HG03025 (cell line): ENCODE measurements at regions not wholly inside any gene's neighbourhood (a gene's known extent, or its start where the extent isn't known, plus 50 kb on each side); places are given as distances from the start of the nearest gene placed in this dataset.

Experiments used
- ATAC-seq: cut with Tn5 transposase; IDR thresholded peaks from one replicate; pipeline ENCODE4 v1.9.1; 2021; ENCODE audit warnings: mild to moderate bottlenecking, moderate library complexity; ENCODE audit not compliant: unreplicated experiment, low FRiP score

- no peak for ATAC-seq
Measured at GRCh38 chr13:34571716-34572115, 370.4 kb upstream of the NBEA start.

- no peak for ATAC-seq
Measured at GRCh38 chr13:34577051-34577450, 365.0 kb upstream of the NBEA start.

DNA sequence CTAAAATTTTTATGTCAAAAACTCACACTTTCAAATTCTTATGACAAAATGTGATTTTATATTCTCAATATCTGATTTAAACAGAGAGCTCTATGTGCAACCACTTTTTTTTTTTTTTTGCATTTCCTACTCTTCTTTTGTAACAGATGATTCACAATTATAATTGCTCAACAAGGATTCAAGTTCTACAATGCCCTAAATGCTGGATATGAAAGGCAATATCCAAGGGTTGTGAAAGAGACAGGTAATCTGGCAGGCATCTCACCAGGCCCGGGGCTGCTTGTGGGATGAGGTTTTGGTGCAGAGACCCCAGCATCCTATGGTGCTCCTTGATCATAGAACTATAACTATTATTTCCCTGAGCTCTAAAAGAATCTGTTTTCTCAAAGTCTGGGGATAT is 363.6 kb upstream of the NBEA start:
- no peak for ATAC-seq

DNA sequence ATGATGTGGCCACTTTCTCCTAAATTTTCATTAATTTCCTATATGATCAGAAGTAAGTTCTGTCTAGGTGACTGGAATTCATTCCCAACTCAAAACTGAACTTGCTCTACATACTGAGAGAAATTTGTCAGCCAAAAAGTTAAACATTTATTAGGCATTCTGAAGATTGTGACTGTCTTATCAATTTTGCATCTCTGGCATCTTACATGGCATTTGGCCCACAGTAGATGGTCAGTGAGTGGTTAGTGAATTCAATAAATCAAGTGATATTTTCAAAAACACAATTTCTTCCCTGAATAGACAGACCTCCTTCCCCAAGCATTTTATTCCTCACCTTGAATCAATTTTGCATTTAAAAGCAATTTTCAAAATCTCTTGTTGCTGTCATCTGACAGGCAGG is 363.2 kb upstream of the NBEA start:
- no peak for ATAC-seq

DNA sequence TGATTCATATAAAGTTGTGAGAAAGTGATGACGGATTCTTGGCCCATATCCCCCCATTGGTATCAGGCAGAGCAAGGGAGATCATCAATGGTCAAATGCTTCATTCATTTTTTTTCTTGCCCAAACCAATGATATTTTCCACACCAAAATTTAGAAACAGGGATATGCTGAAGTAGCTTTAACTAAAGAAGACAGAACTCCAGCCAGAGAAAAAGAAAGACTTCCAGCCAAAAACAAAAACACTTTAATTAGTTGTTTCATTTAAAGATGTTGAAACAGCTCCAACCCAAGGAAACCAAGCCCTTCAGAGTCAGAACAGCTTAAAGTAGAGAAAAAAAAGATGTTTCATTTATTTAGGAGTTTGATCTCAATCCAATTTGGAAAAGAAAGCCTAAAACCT is 358.9 kb upstream of the NBEA start:
- ATAC-seq: no peak

DNA sequence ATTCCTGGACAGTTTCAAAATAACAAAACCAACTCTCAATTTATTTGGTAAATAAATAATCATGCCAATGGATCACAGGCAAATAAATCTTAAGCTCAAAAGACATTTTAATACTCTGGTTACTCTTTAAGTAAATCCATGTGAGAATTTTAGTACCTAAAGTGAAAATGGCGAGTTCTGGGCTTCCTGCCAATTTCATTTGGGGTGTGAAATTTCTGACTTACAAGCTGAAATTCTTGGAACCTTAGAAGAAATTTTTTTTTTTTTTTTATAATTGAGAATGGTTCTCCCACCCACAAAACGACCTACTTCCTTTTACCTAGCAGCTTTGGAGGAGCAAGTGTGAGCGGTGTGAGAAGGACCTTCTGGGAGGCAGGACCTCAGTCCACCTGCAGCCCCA is 354.5 kb upstream of the NBEA start:
- no peak for ATAC-seq

DNA sequence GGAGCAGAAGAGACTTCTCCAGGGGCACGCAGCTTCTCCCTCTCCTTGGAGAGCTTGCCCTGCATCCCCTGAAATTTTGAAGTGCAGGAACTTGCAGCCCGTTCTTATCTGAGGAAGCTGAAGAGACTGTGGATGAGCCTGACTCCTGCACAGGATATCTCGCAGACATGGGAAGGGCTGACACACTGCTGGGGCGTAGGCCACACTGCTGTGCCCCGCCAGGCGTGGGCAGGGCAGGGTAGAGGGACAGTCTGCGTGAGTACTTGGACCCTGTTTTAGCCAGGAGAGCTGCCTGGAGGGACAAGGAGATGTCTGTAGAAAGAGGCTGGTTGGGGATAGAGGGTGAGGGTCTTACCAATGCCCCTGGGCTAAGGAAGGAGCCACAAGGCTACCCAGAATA is 353.7 kb upstream of the NBEA start:
- no peak for ATAC-seq

- ATAC-seq: no peak
Measured at GRCh38 chr13:34589581-34589980, 352.5 kb upstream of the NBEA start.

DNA sequence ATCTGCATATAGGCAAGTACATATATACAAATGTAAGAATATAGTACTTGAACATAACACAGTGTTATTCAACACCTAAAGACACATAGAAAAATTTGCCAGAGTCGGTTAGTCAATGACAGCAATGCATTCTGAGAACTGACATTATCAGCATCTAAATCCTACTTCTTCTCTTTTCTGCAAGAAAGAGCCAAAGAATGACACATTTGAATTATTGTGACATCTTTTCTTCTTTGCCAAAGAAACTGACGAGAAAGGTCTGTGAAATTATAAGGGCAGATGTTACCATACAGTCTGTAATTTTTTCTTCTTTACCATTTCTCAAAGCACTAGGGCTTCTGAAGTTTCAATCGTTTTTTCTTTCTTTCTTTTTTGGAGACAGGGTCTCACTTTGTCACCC is 350.9 kb upstream of the NBEA start:
- no peak for ATAC-seq

DNA sequence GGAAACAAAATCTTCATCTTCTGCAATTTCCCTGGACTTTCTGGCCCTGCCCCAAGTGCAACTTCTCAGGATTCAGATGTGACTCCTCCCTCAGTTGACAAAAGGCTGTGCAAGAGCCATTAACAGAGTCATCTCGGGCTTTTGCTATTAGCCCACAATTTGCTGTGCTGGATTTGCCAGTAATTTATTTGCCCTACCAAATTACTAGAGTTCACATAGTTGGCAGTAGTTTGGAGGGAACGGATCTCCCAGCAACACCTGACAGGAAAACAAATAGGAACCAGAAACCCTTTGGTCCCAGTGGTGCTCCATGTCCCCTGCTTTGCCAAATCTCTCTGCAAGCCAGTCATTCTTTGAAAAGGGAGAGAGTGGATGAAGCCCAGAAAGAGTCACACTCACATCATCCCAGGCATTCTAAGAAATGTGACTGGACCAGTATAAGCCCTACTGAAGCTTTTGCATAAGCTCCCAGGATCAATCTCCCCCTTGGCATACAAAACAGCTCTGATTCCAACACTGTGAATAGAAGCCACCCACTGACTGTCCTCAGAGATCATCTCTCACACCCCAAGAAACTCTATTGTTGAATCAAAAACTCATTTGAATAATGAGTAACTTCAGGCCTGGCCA is 350.1 kb upstream of the NBEA start:
- ATAC-seq: no peak

DNA sequence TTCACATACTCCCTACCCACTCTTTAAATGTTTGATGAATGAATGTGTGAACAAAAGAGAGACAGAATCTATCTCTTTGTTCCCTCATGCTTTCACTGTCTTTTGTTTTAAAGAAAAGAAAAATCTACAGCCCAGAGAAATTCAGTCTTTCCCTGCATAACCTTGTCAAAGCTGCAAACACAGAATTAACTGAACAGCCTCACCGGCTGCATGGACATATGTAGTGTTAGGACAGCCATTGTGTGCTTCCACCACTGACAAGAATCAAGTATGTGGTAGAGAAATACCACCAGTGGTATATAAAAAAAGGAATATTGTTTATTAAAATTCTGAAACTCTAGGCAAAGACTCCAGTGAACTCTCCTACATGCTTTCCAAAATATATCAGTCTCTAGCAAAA is 348.4 kb upstream of the NBEA start:
- ATAC-seq: no peak

DNA sequence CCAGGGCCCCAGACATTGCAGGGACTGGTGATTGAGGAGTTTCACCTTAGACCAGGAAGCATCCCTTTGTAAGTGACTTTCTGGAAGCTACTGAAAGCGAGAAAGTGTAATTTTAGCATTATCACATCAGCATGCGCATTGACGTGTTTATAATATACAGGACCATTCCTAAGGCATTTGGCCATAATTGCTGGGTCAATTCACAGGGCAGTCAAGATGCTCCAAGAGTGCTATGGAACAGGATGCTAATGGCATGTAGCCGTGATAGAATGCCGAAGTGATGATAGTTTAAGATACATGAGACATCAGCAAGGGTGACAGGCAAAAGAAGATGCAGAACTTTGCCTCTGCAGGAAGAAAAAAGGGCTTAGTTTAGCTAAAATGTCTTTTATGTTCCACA is 347.6 kb upstream of the NBEA start:
- ATAC-seq: no peak

DNA sequence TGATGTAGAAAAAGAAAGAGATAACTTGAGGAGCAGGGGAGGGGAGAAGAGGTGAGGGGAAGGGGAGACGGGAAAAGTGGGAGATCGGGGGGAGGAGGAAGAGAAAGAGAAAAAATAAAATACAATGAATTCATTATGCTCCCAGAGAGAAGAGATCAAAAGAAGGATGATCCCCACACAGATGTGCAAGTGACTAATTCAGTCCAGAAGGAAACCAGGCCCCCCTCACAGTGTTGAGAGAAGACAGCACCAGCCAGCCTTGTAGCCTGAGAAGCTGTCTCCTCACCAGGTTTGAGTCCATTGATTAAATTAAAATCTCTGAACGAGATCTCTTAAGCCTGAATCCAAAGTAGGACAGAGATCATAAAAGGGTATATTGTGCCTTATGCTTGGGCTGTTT is 333.7 kb upstream of the NBEA start:
- no peak for ATAC-seq

DNA sequence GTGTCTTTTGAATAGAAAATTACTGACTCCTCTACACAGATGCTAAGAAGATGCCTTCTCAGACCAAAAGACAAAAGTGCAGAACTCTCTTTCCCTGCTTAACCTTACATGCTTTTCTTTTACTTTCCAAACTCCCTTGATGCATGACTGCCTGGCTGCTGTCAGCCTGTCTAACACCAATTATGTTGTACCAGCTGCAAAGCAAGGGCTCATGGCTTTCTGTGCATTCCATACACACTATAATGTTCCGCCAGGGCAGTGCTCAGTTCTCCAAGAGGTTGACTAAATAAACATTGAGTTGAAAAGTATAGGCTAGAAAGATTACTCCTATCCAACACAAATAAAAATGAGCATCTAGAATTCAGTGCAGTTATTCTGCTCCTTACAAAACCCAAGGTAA is 330.4 kb upstream of the NBEA start:
- ATAC-seq: no peak

GRCh38 chr13:34617473-34618083 is 324.5 kb upstream of the NBEA start:
- ATAC-seq: no peak

- no peak for ATAC-seq
Measured at GRCh38 chr13:34618654-34619053, 323.4 kb upstream of the NBEA start.

- ATAC-seq: no peak
Measured at GRCh38 chr13:34619326-34619725, 322.7 kb upstream of the NBEA start.

DNA sequence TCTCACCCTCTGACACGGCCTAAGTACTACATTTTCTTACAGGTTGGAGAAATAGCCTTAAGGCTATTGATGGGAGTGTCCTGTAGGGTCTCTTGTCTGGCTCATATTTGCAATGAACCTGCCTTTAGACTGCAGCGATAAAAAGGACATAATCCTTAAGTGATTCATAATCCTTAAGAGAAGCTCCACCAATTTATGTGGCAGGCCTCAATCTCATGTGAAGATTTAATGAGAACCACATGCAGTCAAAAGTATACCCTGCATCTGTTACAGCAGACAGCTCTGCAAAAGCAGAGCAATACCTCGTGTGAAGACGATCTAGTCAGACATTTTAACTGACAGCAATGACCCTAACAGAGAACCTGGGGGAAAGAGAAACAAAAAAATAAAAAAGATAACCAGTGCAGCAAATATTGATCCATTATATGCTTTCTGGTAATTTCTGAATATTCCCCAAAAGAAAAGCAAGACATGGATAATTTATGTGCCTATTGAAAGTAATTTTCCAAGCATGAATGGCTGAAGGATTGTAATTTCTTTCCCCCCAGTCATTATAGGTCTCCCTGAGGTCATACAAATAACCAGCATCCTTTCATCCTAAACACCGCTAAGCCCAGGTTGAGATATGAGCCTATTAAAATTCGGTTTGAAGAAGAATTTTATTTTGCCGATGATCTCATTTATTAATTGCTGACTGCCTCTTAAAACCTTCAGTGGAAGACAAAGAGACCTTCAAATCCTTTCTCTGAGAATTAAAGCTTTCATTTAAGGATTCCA is 321.8 kb upstream of the NBEA start:
- no peak for ATAC-seq

DNA sequence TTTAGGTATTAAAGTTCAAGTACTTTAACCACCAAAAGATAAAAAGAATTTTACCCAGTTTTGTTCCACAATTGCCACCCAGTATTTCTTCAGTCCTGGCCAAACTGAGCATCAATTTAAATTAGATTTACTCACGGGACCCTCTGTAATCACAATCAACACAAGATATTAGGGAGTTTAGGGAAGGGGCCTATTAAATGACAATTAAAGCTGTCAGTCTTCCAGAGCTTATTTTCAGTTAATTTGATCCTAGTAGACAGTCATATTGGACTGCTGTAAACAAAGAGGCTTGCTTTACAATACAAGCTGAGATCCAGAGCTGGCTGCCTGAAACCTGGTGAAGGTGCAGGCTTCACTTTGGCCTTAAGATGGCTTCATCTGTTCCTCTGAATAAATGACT is 321.2 kb upstream of the NBEA start:
- no peak for ATAC-seq

DNA sequence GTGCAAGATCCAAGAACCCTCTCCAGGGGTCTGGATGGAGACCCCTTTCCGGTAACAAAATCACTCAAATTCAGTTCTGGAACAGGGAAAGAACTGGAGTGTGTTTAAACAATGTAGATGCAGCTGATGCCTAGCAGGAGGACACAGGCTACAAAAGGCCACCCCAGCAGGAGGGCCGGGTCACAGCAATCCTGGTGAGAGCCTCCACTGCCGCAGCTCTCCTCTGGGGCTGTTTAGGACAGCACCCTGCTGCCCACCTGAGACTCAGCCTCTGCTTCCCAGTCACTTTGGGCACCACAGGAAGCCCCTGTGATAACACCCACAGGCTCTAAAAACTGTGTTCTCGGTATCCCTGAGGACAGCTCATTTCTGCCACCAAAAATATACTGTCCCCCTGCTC is 318.7 kb upstream of the NBEA start:
- ATAC-seq: no peak

- no peak for ATAC-seq
Measured at GRCh38 chr13:34627509-34628208, 314.4 kb upstream of the NBEA start.
